IMR-90 (cell line): ENCODE measurements at regions not wholly inside any gene's neighbourhood (a gene's known extent, or its start where the extent isn't known, plus 50 kb on each side); places are given as distances from the start of the nearest gene placed in this dataset.
A peak's percentile ranks its signal among the peaks of the same experiment; 100 is the strongest.

ENCODE experiments used
- ATAC-seq: fragments of 200-7000 bp; cut with Tn5 transposase; 2 replicates; pipeline ENCODE4 v1.9.1; 2020; ENCODE audit warnings: low read depth, mild to moderate bottlenecking, moderate library complexity
- BruUV-seq: library from RNA; stranded (reverse); fragments of 400-500 nt; replicated peaks from 2 replicates; lab custom pipeline; 2021; lab: Mats Ljungman, UMichigan
- CTCF ChIA-PET: fragments of 300-600 bp; formaldehyde crosslinking; extraction: SDS; loops from one replicate; lab custom pipeline; 2021; ENCODE audit warnings: antibody characterized with exemption; lab: Yijun Ruan, JAX
- POLR2A ChIA-PET: fragments of 300-600 bp; sonication (Branson Sonifier 250); formaldehyde crosslinking; loops from one replicate; lab custom pipeline; 2022; ENCODE audit warnings: antibody characterized with exemption; ENCODE audit not compliant: unreplicated experiment; lab: Charles Lee
- DNase-seq: peaks from one replicate; pipeline ENCODE4 v3.0.0; 2013
- H2AFZ ChIP-seq: replicated peaks from 2 replicates; pipeline ENCODE3; 2013; ENCODE audit warnings: low read length, mild to moderate bottlenecking; ENCODE audit not compliant: poor library complexity
- H2AK5ac ChIP-seq: 2 replicates; pipeline ENCODE4 v1.6.1; 2013; ENCODE audit warnings: low read depth, low read length, inconsistent platforms
- H2AK9ac ChIP-seq: replicated peaks from 2 replicates; pipeline ENCODE3; 2013; ENCODE audit warnings: mild to moderate bottlenecking, low read depth, low read length, moderate library complexity; ENCODE audit not compliant: poor library complexity
- H2BK120ac ChIP-seq: 2 replicates; pipeline ENCODE4 v1.6.1; 2013; ENCODE audit warnings: low read depth, low read length, inconsistent platforms
- H2BK15ac ChIP-seq: 3 replicates; pipeline ENCODE4 v1.6.1; 2013; ENCODE audit warnings: low read depth, low read length, inconsistent platforms
- H2BK20ac ChIP-seq: 2 replicates; pipeline ENCODE4 v1.6.1; 2013; ENCODE audit warnings: low read depth, mild to moderate bottlenecking, inconsistent platforms, low read length, moderate library complexity
- H2BK5ac ChIP-seq: 2 replicates; pipeline ENCODE4 v1.6.1; 2013; ENCODE audit warnings: mild to moderate bottlenecking, low read depth, low read length, inconsistent platforms; ENCODE audit not compliant: poor library complexity, severe bottlenecking
- H3K14ac ChIP-seq: replicated peaks from 2 replicates; pipeline ENCODE4 v1.6.1; 2013; ENCODE audit warnings: low read depth, low read length, inconsistent platforms
- H3K18ac ChIP-seq: 2 replicates; pipeline ENCODE4 v1.6.1; 2013; ENCODE audit warnings: low read depth, low read length, control low read depth
- H3K23ac ChIP-seq: 2 replicates; pipeline ENCODE4 v1.6.1; 2013; ENCODE audit warnings: low read depth, low read length, inconsistent platforms
- H3K27ac ChIP-seq: 2 replicates; pipeline ENCODE4 v1.5.1; 2013; ENCODE audit warnings: mild to moderate bottlenecking, control low read depth, low read length; ENCODE audit not compliant: insufficient read depth
- H3K27me3 ChIP-seq: 2 replicates; pipeline ENCODE4 v1.6.1; 2013; ENCODE audit warnings: low read length; ENCODE audit not compliant: control insufficient read depth, insufficient read depth
- H3K36me3 ChIP-seq: 2 replicates; pipeline ENCODE4 v1.6.1; 2013; ENCODE audit warnings: low read length, mixed read lengths; ENCODE audit not compliant: control insufficient read depth, insufficient read depth
- H3K4ac ChIP-seq: 2 replicates; pipeline ENCODE4 v1.6.1; 2013; ENCODE audit warnings: low read depth, low read length, inconsistent platforms
- H3K4me1 ChIP-seq: 2 replicates; pipeline ENCODE4 v1.6.1; 2013; ENCODE audit warnings: low read length, mixed read lengths; ENCODE audit not compliant: control insufficient read depth, insufficient read depth
- H3K4me2 ChIP-seq: 2 replicates; pipeline ENCODE4 v1.6.1; 2013; ENCODE audit warnings: low read depth, mild to moderate bottlenecking, control low read depth, low read length, moderate library complexity
- H3K4me3 ChIP-seq: 2 replicates; pipeline ENCODE4 v1.5.1; 2013; ENCODE audit warnings: low read depth, mild to moderate bottlenecking, control low read depth, low read length, moderate library complexity; ENCODE audit not compliant: insufficient read depth
- H3K56ac ChIP-seq: 2 replicates; pipeline ENCODE4 v1.6.1; 2013; ENCODE audit warnings: low read length, inconsistent platforms; ENCODE audit not compliant: insufficient read depth; ENCODE audit errors: extremely low read depth
- H3K79me1 ChIP-seq, 2 experiments: 2 replicates each; pipeline ENCODE4 v1.6.1; 2013; ENCODE audit warnings: low read length in 2 of 2, inconsistent platforms in 1 of 2, low read depth in 1 of 2
- H3K9ac ChIP-seq: 2 replicates; pipeline ENCODE4 v1.6.1; 2013; ENCODE audit warnings: low read depth, low read length, control low read depth
- H3K9me1 ChIP-seq: 2 replicates; pipeline ENCODE4 v1.6.1; 2013; ENCODE audit warnings: low read length, inconsistent platforms; ENCODE audit not compliant: insufficient read depth
- H3K9me3 ChIP-seq: 2 replicates; pipeline ENCODE4 v1.6.1; 2013; ENCODE audit warnings: low read length; ENCODE audit not compliant: control insufficient read depth, insufficient read depth
- H4K20me1 ChIP-seq: 2 replicates; pipeline ENCODE4 v1.6.1; 2013; ENCODE audit warnings: low read length, inconsistent platforms; ENCODE audit not compliant: insufficient read depth
- H4K5ac ChIP-seq: 2 replicates; pipeline ENCODE4 v1.6.1; 2013; ENCODE audit warnings: mild to moderate bottlenecking, low read depth, low read length, control low read depth
- H4K8ac ChIP-seq, 2 experiments: 2 replicates each; pipeline ENCODE4 v1.6.1; 2013; ENCODE audit warnings: low read depth in 2 of 2, low read length in 2 of 2, control low read depth in 1 of 2, inconsistent platforms in 1 of 2
- H4K91ac ChIP-seq: 2 replicates; pipeline ENCODE4 v1.6.1; 2013; ENCODE audit warnings: low read depth, low read length, inconsistent platforms; ENCODE audit not compliant: insufficient read depth
- CHD1 ChIP-seq: IDR thresholded peaks from 2 replicates; pipeline ENCODE4 v1.6.1; 2012; ENCODE audit warnings: low read depth, low read length, improper control_type of control experiment
- MAFK ChIP-seq: IDR thresholded peaks from 2 replicates; pipeline ENCODE4 v1.6.1; 2012; ENCODE audit warnings: low read depth, low read length, improper control_type of control experiment
- MAZ ChIP-seq: IDR thresholded peaks from 2 replicates; pipeline ENCODE4 v1.6.1; 2012; ENCODE audit warnings: low read depth, mild to moderate bottlenecking, low read length, improper control_type of control experiment, moderate library complexity, borderline replicate concordance
- MXI1 ChIP-seq: IDR thresholded peaks from 2 replicates; pipeline ENCODE4 v1.6.1; 2012; ENCODE audit warnings: low read depth, mild to moderate bottlenecking, low read length, moderate library complexity, borderline replicate concordance
- NFE2L2 ChIP-seq: fragments of 150-350 bp; IDR thresholded peaks from 2 replicates; pipeline ENCODE4 v1.6.1; 2016; ENCODE audit warnings: low read depth, mild to moderate bottlenecking, low read length
- POLR2A ChIP-seq: IDR thresholded peaks from 2 replicates; pipeline ENCODE4 v1.6.1; 2012; ENCODE audit warnings: mild to moderate bottlenecking, low read depth, low read length
- RFX5 ChIP-seq: IDR thresholded peaks from 2 replicates; pipeline ENCODE4 v1.8.0; 2012; ENCODE audit warnings: low read depth, mild to moderate bottlenecking, low read length, moderate library complexity
- USF2 ChIP-seq: fragments of 150-350 bp; IDR thresholded peaks from 2 replicates; pipeline ENCODE4 v1.6.1; 2017; ENCODE audit warnings: mild to moderate bottlenecking, antibody characterized with exemption, low read length, low read depth
- WGBS, 2 experiments: methylation state at CpG; one replicate each; pipeline versions ENCODE4 v1.1.5 to v1.1.7; 2013; ENCODE audit warnings: missing lambda C conversion rate in 2 of 2; ENCODE audit not compliant: insufficient read length in 1 of 2; ENCODE audit errors: extremely low coverage in 2 of 2; 5-methylcytosine and 5-hydroxymethylcytosine counted together
- dilution Hi-C: fragments of 300-500 bp; cut with HindIII; formaldehyde crosslinking; loops from one replicate; pipeline ENCODE4 v1.14.3; 2018; ENCODE audit warnings: low sequenced_read_pairs; ENCODE audit not compliant: unreplicated experiment
- in situ Hi-C: fragments of 300-500 bp; cut with MboI; formaldehyde crosslinking; loops from 3 replicates; pipeline ENCODE4 v1.14.3; 2019; ENCODE audit warnings: low sequenced_read_pairs, inconsistent platforms, mixed read lengths
- intact Hi-C: fragments of 100-400 bp; cut with micrococcal nuclease; formaldehyde crosslinking; loops from 2 replicates; pipeline ENCODE4 v1.10.0; 2022

- no peak overlapping the region for H3K27ac ChIP-seq
- no peak overlapping the region for H2AFZ ChIP-seq
- no peaks in the 10 kb centered on the region for H3K27me3 ChIP-seq
- no peak overlapping the region for H3K23ac ChIP-seq
- H2BK5ac ChIP-seq = no peak overlapping the region
- no peaks in the 10 kb centered on the region for H3K4me1 ChIP-seq
- H4K20me1 ChIP-seq = no peaks in the 10 kb centered on the region; the same call in 1 of the 2 replicates
- no peak overlapping the region for H3K14ac ChIP-seq
- no peak overlapping the region for H4K8ac ChIP-seq
- no peak overlapping the region for H3K4me3 ChIP-seq
- DNase-seq (no peak), ATAC-seq (no peak)
- no peak overlapping the region for H3K9ac ChIP-seq
- H2BK15ac ChIP-seq = no peak overlapping the region
- intact Hi-C loops (no loop called here), in situ Hi-C loops (no loop called here), dilution Hi-C loops (no loop called here)
- no peak overlapping the region for H2BK20ac ChIP-seq
- no peak overlapping the region for H2BK120ac ChIP-seq
- H3K9me1 ChIP-seq = no peaks in the 10 kb centered on the region
- no peak overlapping the region for H3K18ac ChIP-seq
- no peak overlapping the region for H3K4ac ChIP-seq
- no peak overlapping the region for H4K91ac ChIP-seq
- H4K5ac ChIP-seq = no peak overlapping the region
- H3K79me1 ChIP-seq = no peaks in the 10 kb centered on the region
- whole genome bisulfite sequencing, 2 experiments = 84% methylated on average over 8 of the region's 13 CpGs; no CpG with 5 or more reads in 1 of the 2 experiments
- TF ChIP-seq NFE2L2 (0 out of 2 replicates have a peak, but pooled peaks have one; percentile 31), MAFK (no peak), MXI1 (no peak), MAZ (no peak), RFX5 (no peak), CHD1 (no peak), USF2 (no peak), POLR2A (no peak)
- H2AK9ac ChIP-seq = no peak overlapping the region
- no peak overlapping the region for H3K4me2 ChIP-seq
- no peak overlapping the region for H3K56ac ChIP-seq
- H3K9me3 ChIP-seq = peaks cover 3% of the 10 kb centered on the region; the same call in 1 of the 2 replicates
- no peak overlapping the region for H2AK5ac ChIP-seq
- no peaks in the 10 kb centered on the region; the same call in 1 of the 2 replicates for H3K36me3 ChIP-seq
- BruUV-seq = no TSS peak
- ChIA-PET CTCF (no interaction called here), POLR2A (no interaction called here)
Measured at GRCh38 chr11:70848243-70848750, 404.1 kb downstream of the SHANK2 start.
